NCI-H2227 (cell line): ENCODE measurements at regions not wholly inside any gene's neighbourhood (a gene's known extent, or its start where the extent isn't known, plus 50 kb on each side); places are given as distances from the start of the nearest gene placed in this dataset.

Source experiments
- DNase-seq: peaks from one replicate; lab custom pipeline; 2025; ENCODE audit not compliant: unreplicated experiment; lab: John Stamatoyannopoulos, UW

DNA sequence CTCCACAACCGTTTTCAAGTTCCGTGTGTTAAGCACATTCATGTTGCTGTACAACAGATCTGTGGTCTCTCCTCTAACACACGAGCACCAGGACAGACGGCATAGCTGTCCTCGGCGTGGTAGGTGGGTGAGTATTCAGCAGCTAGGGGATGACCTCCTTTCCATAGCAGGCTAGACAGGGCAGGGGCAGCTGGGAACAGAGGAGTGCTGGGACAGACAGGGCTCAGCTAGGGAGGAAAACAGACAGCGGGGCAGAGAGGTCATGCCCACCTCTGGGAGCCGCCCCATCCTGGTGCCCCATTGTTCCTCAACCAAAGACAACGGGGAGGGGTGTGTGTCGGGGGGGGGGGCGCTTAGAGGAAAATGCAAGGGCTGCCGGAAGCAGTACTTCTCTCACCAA is 271.5 kb upstream of the FOXQ1 start:
- DNase-seq: no peak

- no peak for DNase-seq
These were observed 272.2 kb upstream of the FOXQ1 start for GRCh38 chr6:1039746-1040145.

GRCh38 chr6:1039191-1039590 is 272.7 kb upstream of the FOXQ1 start:
- no peak for DNase-seq

DNA sequence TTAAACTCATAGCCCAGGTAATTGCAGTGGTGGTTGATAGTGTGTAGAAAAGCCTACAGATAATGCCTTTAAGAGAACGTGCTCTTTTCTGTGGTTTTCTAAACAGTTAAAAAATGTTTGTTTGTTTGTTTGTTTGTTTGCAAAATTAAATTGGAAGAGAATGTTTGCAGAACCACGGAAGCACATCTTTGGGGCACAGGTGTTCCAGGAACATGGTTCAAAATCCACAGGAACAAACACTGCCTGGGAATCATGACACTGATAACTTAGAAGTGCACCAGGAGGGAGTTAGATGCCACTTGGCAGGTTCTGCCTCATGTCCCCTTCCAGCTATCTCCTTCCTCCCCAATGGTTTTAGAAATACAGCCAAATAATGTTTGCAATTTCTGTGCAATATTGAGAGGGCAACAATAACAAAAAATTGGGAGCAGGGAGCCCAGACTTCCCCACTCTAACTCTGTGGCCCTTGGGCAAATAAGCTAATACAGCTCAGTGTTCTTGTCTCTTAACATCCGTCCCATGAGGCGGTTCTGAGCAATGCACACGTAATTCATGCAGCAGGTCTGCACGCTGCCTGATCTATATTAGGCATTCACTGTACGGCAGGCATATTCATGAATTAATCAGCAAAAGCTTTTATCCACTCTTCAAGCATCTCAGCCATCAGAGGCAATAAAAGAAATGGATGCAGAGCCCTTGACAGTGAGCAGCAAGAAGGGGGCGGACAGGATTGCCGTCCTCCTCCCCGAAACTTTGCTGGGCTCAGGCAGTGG is 274.3 kb upstream of the FOXQ1 start:
- DNase-seq: no peak

GRCh38 chr6:1035401-1035800 is 276.5 kb upstream of the FOXQ1 start:
- no peak for DNase-seq

GRCh38 chr6:1031720-1032119 is 280.2 kb upstream of the FOXQ1 start:
- no peak for DNase-seq

GRCh38 chr6:1029141-1029540 is 282.8 kb upstream of the FOXQ1 start:
- DNase-seq: no peak

GRCh38 chr6:1028723-1029122 is 283.2 kb upstream of the FOXQ1 start:
- DNase-seq: no peak

- no peak for DNase-seq
These were observed 283.9 kb upstream of the FOXQ1 start for GRCh38 chr6:1027795-1028569.

GRCh38 chr6:1027109-1027794 is 284.6 kb upstream of the FOXQ1 start:
- no peak for DNase-seq

- DNase-seq: no peak
These were observed 286.1 kb upstream of the FOXQ1 start for GRCh38 chr6:1025821-1026220.

DNA sequence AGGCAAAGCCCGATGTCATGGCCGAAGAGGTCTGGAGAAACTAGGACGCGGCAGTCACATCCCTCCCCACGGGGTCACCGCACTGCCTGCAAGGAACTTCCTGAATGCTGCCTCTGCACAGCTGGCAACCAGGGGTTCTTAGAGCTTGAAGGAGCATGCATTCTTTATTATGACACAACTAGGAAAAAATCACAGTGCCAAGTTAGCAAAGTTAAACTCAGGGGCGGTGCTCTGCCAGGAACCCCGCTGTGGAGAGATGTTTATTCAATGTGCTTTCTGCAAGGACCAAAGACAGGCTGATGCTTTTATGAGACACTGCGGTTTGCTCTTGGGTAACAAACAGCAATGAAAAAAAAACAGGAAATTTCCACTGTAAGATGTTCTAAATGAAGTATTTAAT is 287.3 kb upstream of the FOXQ1 start:
- DNase-seq: no peak

- no peak for DNase-seq
These were observed 287.7 kb upstream of the FOXQ1 start for GRCh38 chr6:1024161-1024560.

GRCh38 chr6:1023229-1023628 is 288.7 kb upstream of the FOXQ1 start:
- no peak for DNase-seq

DNA sequence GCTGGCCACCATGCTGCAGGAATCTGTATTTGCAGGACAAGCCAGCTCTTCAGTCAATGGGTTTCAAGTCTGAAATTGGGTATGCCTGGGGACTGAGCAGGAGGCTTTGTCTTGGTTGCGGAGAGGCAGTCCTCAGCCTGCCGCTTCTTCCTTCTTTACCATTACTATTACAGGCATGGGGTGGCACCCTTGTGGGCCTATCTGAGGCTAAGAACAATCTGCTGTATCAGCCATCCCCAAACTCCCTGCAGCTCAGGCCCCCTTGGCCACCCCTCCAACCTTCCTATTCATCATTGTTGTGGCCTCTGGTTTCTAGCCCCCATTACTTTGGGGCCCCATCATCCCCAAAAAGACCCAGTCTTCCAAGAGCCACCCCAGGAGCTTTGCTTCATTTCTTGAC is 289.2 kb upstream of the FOXQ1 start:
- DNase-seq: no peak

DNA sequence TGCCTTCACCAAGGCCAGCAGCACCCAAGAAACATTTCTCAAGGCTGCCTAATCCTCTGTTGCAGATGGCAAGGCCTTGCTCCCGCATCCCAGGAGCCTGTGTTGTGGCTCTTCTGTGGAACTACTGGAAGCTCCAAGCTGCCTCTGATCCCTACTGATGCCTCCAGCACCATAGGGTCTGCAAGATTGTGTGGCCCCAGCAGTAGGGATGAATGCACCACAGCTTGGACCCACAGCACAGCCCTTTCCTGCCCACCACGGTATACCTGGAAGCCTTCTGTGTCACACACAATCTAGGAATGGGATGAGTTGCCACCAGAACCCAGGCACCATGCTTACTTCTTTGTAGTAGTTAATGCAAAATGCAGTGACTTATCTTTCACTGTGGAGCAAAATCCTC is 291.1 kb upstream of the FOXQ1 start:
- no peak for DNase-seq

GRCh38 chr6:1020133-1020532 is 291.8 kb upstream of the FOXQ1 start:
- DNase-seq: no peak

DNA sequence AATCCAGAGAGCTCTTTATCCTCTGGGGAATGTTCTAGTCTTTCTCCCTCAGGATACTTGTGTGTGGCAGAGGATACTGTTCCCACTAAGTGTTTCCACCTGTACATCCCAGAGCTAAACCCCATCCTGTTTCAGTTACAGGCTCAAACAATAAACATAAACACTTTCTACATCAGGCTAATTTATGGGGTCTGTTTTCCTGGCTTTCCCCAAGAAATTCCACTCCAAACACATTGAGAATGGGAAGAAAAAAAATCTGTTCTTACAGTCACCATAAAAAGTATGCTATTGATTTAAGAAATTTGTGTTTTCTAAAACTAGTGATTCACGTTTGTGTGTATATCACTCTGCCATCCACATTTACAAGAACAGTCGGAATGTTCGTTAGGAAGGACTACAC is 293.9 kb upstream of the FOXQ1 start:
- DNase-seq: no peak

- DNase-seq: no peak
These were observed 295.3 kb upstream of the FOXQ1 start for GRCh38 chr6:1016329-1017302.

- no peak for DNase-seq
These were observed 296.1 kb upstream of the FOXQ1 start for GRCh38 chr6:1015825-1016224.

DNA sequence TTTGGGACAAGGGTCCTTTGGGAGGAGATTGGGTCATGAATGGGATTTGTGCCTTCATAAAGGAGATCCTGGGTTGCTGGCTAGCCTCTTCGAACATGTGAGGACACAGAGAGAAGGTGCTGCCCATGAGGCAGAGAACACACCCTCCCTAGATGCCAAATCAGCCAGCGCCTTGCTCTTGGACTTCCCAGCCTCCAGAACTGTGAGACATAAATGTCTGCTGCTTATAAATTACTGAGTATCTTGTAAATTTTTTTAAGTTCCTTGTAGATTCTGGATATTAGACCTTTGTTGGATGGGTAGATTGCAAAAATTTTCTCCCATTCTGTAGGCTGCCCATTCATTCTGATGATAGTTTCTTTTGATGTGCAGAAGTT is 297.5 kb upstream of the FOXQ1 start:
- DNase-seq: no peak
